ENCODE measurements at regions not wholly inside any gene's neighbourhood (a gene's known extent, or its start where the extent isn't known, plus 50 kb on each side); places are given as distances from the start of the nearest gene placed in this dataset.
"Not testable (repeated sequence)": the region's sequence is repeated elsewhere in the genome, so short reads cannot be mapped to it uniquely, and the experiment has no call there.

GRCh38 chr15:22134941-22135566, 54.7 kb downstream of the OR4M2 start:
- not testable (repeated sequence) for DNase-seq

- not testable (repeated sequence) for DNase-seq
Observed at GRCh38 chr15:22137572-22137971, 57.2 kb downstream of the OR4M2 start.

GRCh38 chr15:22141106-22141505, 60.8 kb downstream of the OR4M2 start:
- not testable (repeated sequence) for DNase-seq

- not testable (repeated sequence) for DNase-seq
Observed at GRCh38 chr15:22148109-22148508, 67.8 kb downstream of the OR4M2 start.

- DNase-seq = not testable (repeated sequence)
Observed at GRCh38 chr15:22158243-22158642, 77.9 kb downstream of the OR4M2 start.

- DNase-seq = not testable (repeated sequence)
Observed at GRCh38 chr15:22160283-22160682, 80.0 kb downstream of the OR4M2 start.

GRCh38 chr15:22160741-22161140, 80.4 kb downstream of the OR4M2 start:
- DNase-seq = not testable (repeated sequence)

GRCh38 chr15:22161398-22161797, 81.1 kb downstream of the OR4M2 start:
- DNase-seq = not testable (repeated sequence)

- DNase-seq = not testable (repeated sequence)
Observed at GRCh38 chr15:22163715-22164114, 83.4 kb downstream of the OR4M2 start.

GRCh38 chr15:22167521-22167920, 87.2 kb downstream of the OR4M2 start:
- DNase-seq = peak; percentile 51

- DNase-seq = not testable (repeated sequence)
Observed at GRCh38 chr15:22173029-22173998, 93.0 kb downstream of the OR4M2 start.

GRCh38 chr15:22174088-22174487, 93.8 kb downstream of the OR4M2 start:
- not testable (repeated sequence) for DNase-seq

GRCh38 chr15:22177965-22178364, 97.6 kb downstream of the OR4M2 start:
- DNase-seq = not testable (repeated sequence)

GRCh38 chr15:22178438-22178837, 98.1 kb downstream of the OR4M2 start:
- DNase-seq = not testable (repeated sequence)

GRCh38 chr15:22179043-22179442, 98.7 kb downstream of the OR4M2 start:
- not testable (repeated sequence) for DNase-seq

- not testable (repeated sequence) for DNase-seq
Observed at GRCh38 chr15:22180611-22181010, 100.3 kb downstream of the OR4M2 start.

GRCh38 chr15:22184678-22185077, 104.4 kb downstream of the OR4M2 start:
- DNase-seq = not testable (repeated sequence)

GRCh38 chr15:22186846-22187532, 106.7 kb downstream of the OR4M2 start:
- DNase-seq = not testable (repeated sequence)

- DNase-seq = not testable (repeated sequence)
Observed at GRCh38 chr15:22191818-22192217, 111.5 kb downstream of the OR4M2 start.

- not testable (repeated sequence) for DNase-seq
Observed at GRCh38 chr15:22194739-22195617, 114.7 kb downstream of the OR4M2 start.

GRCh38 chr15:22196423-22196822, 116.1 kb downstream of the OR4M2 start:
- not testable (repeated sequence) for DNase-seq

- not testable (repeated sequence) for DNase-seq
Observed at GRCh38 chr15:22200417-22200816, 120.1 kb downstream of the OR4M2 start.
